ENCODE measurements at regions not wholly inside any gene's neighbourhood (a gene's known extent, or its start where the extent isn't known, plus 50 kb on each side); places are given as distances from the start of the nearest gene placed in this dataset.

DNA sequence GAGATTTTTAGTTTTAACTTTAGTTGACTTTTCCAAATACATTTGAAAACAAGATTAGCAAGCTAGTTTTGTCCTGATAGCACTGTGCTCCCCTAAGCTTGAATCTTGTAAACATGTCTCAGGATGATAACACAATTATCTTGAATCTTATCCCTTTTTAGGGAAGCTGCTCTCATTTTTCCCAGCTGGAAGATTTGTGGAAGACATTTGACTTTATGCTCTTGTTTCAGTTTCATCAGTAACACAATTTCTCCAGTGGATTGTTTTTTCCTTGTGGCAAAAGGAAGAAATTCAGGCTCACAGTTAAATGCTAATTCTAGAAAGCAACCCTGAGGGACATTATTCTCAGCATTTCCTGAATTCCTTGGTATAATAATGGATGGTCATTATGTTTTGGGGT, 88.8 kb downstream of the CDC7 start:
- Mint-ChIP-seq H3K27me3 (ENCODE audit: insufficient read depth, unreplicated experiment) (no peaks in the 10 kb centered on the region), H3K27ac (ENCODE audit: unreplicated experiment) (no peak overlapping the region), H3K36me3 (ENCODE audit: insufficient read depth, unreplicated experiment) (peaks cover 6% of the 10 kb centered on the region), H3K4me1 (ENCODE audit: low read depth, unreplicated experiment) (peaks cover 6% of the 10 kb centered on the region), H3K4me3 (ENCODE audit: unreplicated experiment) (no peak overlapping the region), H3K9me3 (ENCODE audit: unreplicated experiment) (no peaks in the 10 kb centered on the region)
- TF ChIP-seq, protein P1, sequence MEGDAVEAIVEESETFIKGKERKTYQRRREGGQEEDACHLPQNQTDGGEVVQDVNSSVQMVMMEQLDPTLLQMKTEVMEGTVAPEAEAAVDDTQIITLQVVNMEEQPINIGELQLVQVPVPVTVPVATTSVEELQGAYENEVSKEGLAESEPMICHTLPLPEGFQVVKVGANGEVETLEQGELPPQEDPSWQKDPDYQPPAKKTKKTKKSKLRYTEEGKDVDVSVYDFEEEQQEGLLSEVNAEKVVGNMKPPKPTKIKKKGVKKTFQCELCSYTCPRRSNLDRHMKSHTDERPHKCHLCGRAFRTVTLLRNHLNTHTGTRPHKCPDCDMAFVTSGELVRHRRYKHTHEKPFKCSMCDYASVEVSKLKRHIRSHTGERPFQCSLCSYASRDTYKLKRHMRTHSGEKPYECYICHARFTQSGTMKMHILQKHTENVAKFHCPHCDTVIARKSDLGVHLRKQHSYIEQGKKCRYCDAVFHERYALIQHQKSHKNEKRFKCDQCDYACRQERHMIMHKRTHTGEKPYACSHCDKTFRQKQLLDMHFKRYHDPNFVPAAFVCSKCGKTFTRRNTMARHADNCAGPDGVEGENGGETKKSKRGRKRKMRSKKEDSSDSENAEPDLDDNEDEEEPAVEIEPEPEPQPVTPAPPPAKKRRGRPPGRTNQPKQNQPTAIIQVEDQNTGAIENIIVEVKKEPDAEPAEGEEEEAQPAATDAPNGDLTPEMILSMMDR (IDR thresholded peaks at IDR 0.05; ENCODE audit: insufficient read depth in 1 of 2, low read depth in 1 of 2, low read length in 1 of 2, severe bottlenecking in 1 of 2, unreplicated experiment in 1 of 2) = no peak
- peaks cover 16% of the 10 kb centered on the region for H3K4me1 ChIP-seq
- no TSS peak for BruUV-seq (replicated peaks)
- intact Hi-C loops (cut with micrococcal nuclease; ENCODE audit: unreplicated experiment) = no loop called here
- ChIA-PET POLR2A (no interaction called here), CTCF (no interaction called here)
- no peaks in the 10 kb centered on the region for H3K27me3 ChIP-seq (replicated peaks; ENCODE audit: control insufficient read depth, insufficient read depth, low read length)
- no peak for DNase-seq
- no peaks in the 10 kb centered on the region for H3K36me3 ChIP-seq (ENCODE audit: control insufficient read depth, insufficient read depth, low read length)
- H3K4me3 ChIP-seq (ENCODE audit: low read depth, low read length) = no peak overlapping the region
- no peaks in the 10 kb centered on the region for H3K9me3 ChIP-seq

DNA sequence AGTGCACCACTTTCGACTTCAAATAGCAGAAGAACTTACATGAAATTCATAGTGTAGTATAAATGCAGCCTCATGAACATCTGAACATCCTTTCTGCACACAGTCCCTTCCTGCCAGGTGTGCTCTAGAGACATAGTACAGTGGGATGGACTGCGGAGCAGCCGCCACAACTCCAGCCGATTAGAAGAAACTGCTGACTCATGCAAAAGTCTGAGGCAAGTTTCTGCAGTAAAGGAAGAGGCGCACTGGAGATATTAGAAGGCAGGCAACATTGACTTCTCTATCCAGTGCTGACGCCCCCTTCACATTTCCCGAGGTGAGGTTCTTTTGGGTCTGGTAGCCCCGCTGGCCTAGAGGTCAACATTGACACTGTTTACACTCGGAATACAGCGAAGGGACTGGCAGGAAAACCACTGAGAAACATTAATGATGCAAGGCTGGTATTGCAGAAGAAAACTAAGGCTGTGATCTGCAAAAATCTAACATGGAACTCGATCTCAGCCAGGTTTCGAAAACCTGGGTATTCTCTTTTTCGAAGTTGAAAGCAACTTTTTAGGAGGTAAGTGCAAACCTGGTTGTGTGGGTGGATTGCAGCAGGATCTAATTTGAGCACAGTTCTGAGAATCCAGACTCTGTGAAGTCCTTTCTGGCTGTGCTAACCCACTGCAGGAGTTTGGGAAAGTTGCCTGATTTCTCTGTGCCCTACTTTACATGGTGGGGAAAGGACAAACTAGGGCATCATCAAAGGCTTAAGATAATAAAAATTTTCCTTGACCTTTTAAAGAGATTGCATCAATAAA, 90.7 kb downstream of the CDC7 start:
- Mint-ChIP-seq H3K27ac (ENCODE audit: unreplicated experiment) (no peak overlapping the region), H3K4me1 (ENCODE audit: low read depth, unreplicated experiment) (peaks cover 6% of the 10 kb centered on the region), H3K9me3 (ENCODE audit: unreplicated experiment) (no peaks in the 10 kb centered on the region), H3K36me3 (ENCODE audit: insufficient read depth, unreplicated experiment) (peaks cover 6% of the 10 kb centered on the region), H3K27me3 (ENCODE audit: insufficient read depth, unreplicated experiment) (no peaks in the 10 kb centered on the region), H3K4me3 (ENCODE audit: unreplicated experiment) (no peak overlapping the region)
- CTCF ChIA-PET = no interaction called here
- Histone ChIP-seq H3K9me3 (no peaks in the 10 kb centered on the region), H3K36me3 (ENCODE audit: control insufficient read depth, insufficient read depth, low read length) (no peaks in the 10 kb centered on the region), H3K27me3 (replicated peaks; ENCODE audit: control insufficient read depth, insufficient read depth, low read length) (no peaks in the 10 kb centered on the region), H3K4me3 (ENCODE audit: low read depth, low read length) (no peak overlapping the region), H3K4me1 (peaks cover 16% of the 10 kb centered on the region)
- TF ChIP-seq, protein P1 (IDR thresholded peaks at IDR 0.05; ENCODE audit: insufficient read depth in 1 of 2, low read depth in 1 of 2, low read length in 1 of 2, severe bottlenecking in 1 of 2, unreplicated experiment in 1 of 2) = no peak
- BruUV-seq (replicated peaks) = no TSS peak
- no peak for DNase-seq
- POLR2A ChIA-PET = no interaction called here
- intact Hi-C loops (cut with micrococcal nuclease; ENCODE audit: unreplicated experiment) = no loop called here

DNA sequence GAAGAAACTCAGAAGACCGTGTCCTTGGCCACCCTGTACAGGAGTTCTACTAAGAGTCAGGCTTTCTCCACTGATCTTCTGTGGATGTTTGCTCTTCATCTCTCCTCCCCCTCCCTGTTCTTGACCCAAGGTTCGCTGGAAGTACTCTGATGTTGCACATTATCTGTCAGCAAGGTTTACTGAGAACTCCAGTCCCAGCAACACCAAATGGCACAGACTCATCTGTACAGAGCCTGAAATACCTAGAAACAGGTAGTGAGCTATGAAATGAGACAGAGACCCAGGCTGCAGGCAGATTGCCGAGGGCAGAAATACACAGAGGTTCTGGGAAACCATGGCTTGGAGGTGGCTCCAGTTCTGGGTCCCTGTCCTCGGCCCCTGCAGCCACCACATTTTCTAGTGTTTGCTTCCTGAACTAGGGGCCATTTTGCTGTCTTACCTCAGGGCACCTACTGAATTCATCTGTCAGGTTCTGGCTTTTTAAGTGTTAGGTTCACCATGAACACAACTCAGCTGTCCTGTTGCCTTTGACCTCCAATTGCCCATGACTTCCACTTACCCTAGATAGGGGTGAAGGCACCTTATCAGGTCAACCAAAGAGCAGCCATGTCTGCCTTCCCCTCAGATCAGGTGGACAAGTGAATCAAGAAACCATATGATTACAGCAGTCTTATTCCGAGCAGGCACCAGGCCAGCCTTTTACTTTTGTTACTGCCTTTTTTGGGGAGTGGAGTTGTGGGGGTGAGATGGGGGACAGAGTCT, 92.2 kb downstream of the CDC7 start:
- TF ChIP-seq, protein P1 (IDR thresholded peaks at IDR 0.05; ENCODE audit: insufficient read depth in 1 of 2, low read depth in 1 of 2, low read length in 1 of 2, severe bottlenecking in 1 of 2, unreplicated experiment in 1 of 2) = no peak
- DNase-seq = no peak
- H3K4me1 ChIP-seq = peaks cover 16% of the 10 kb centered on the region
- ChIA-PET CTCF (no interaction called here), POLR2A (no interaction called here)
- H3K4me1 Mint-ChIP-seq (ENCODE audit: low read depth, unreplicated experiment) = peaks cover 3% of the 10 kb centered on the region
- H3K9me3 ChIP-seq = no peaks in the 10 kb centered on the region
- no peak overlapping the region for H3K4me3 Mint-ChIP-seq (ENCODE audit: unreplicated experiment)
- no peaks in the 10 kb centered on the region for H3K27me3 ChIP-seq (replicated peaks; ENCODE audit: control insufficient read depth, insufficient read depth, low read length)
- H3K9me3 Mint-ChIP-seq (ENCODE audit: unreplicated experiment) = no peaks in the 10 kb centered on the region
- intact Hi-C loops (cut with micrococcal nuclease; ENCODE audit: unreplicated experiment) = no loop called here
- peaks cover 1% of the 10 kb centered on the region for H3K36me3 Mint-ChIP-seq (ENCODE audit: insufficient read depth, unreplicated experiment)
- no TSS peak for BruUV-seq (replicated peaks)
- H3K36me3 ChIP-seq (ENCODE audit: control insufficient read depth, insufficient read depth, low read length) = no peaks in the 10 kb centered on the region
- H3K27me3 Mint-ChIP-seq (ENCODE audit: insufficient read depth, unreplicated experiment) = no peaks in the 10 kb centered on the region
- H3K4me3 ChIP-seq (ENCODE audit: low read depth, low read length) = no peak overlapping the region
- H3K27ac Mint-ChIP-seq (ENCODE audit: unreplicated experiment) = no peak overlapping the region

Data from Caco-2 (cell line).